GM12892 (cell line): ENCODE measurements at regions not wholly inside any gene's neighbourhood (a gene's known extent, or its start where the extent isn't known, plus 50 kb on each side); places are given as distances from the start of the nearest gene placed in this dataset.

ENCODE experiments used
- POLR2A ChIP-seq: IDR thresholded peaks from 2 replicates; pipeline ENCODE4 v1.6.1; 2011; ENCODE audit warnings: low read depth, low read length, control low read depth
- POLR2AphosphoS5 ChIP-seq: IDR thresholded peaks from 2 replicates; pipeline ENCODE4 v1.6.1; 2011; ENCODE audit warnings: low read depth, low read length, control low read depth

DNA sequence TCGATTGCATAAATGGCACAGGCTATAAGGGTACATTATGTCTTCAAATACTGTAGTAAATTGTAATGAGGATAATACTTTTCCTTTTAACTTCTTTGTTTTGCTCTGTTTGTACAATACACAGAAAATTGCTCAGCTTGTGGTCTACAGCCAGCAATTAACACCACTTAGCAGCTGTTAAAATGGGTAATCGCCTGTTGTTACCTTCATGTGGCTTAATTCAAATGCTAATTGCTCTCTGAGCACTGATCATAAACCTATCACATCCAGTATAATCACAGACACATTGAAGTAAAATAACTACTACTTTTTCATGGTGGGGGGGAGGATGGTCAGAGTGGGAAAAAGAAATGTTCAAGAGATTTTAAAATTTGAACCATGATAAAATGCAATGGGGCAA lies 1164.1 kb upstream of the CNTN5 start:
- TF ChIP-seq POLR2AphosphoS5 (no peak), POLR2A (no peak)
